Stimulated activated CD4-positive, alpha-beta T cell treated with anti-CD3 and anti-CD28 coated beads, Interleukin-2, amount 100 ng/mL, for 48 hours (primary cell): ENCODE measurements at regions not wholly inside any gene's neighbourhood (a gene's known extent, or its start where the extent isn't known, plus 50 kb on each side); places are given as distances from the start of the nearest gene placed in this dataset.
"Not testable (repeated sequence)": the region's sequence is repeated elsewhere in the genome, so short reads cannot be mapped to it uniquely, and the experiment has no call there.

Experiments
- DNase-seq, 2 donors: peaks; one replicate each; pipeline ENCODE4 v3.0.0-alpha.2; 2020

DNA sequence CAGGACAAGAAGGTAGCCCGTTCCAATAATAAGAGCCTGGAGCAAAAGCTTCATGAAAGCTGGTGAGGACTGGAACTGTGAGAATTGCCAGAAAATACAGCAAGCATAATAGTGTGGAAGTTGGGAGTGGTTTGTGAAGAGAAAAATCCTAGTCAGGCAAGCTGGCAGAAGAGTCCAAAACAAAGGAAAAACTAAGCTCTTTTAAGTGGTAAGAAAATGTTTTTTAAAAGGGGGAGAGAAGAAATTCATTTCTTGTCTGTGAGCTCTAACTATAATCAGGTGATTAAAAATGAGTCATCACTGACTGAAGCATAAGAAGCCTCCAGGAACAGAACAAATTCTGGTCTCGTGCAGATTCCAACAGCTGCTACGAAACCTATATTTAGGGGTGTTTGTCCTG lies 102.6 kb downstream of the CAAP1 start:
- no peak for DNase-seq

GRCh38 chr9:26786564-26786963 lies 106.0 kb downstream of the CAAP1 start:
- DNase-seq, result no peak

- DNase-seq, result no peak
Observed at GRCh38 chr9:26782899-26783298, 109.7 kb downstream of the CAAP1 start.

DNA sequence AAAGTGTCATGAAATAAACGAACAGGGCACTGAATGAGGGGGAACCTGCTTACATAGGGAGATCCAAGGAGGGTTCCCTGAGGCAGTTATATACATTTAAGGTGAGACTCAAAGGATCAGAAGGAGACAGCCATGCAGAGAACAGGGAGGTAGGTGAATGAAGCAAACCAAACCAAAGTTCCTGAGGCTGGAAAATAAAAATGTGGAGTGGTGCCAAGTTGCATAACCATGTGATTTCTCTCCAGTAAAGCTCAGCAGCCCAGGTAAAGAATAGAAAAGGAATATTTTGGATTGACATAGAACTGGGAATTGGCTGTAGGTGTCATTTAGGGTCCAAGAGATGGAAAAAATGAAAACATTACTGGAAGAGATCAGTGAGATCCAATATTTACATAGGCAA lies 110.7 kb downstream of the CAAP1 start:
- no peak for DNase-seq

GRCh38 chr9:26780307-26780706 lies 112.3 kb downstream of the CAAP1 start:
- DNase-seq, result not testable (repeated sequence)

DNA sequence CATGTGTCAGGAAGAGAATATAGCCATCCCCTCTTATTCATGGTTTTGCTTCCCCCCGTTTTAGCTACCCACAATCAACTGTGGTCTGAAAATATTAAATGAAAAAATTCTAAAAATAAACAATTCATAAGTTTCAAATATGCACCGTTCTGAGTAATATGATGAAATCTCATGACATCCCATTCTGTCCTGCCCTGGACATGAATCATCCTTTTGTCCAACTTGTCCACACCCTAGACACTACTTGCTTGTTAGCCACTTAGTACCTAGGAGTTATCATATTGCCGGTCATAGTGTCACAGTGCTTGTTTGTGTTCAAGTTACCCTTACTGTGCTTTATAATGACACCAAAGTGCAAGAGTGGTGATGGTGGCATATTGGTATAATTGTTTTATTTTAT lies 113.5 kb downstream of the CAAP1 start:
- DNase-seq, result no peak

GRCh38 chr9:26775391-26775790 lies 117.2 kb downstream of the CAAP1 start:
- DNase-seq, result no peak

DNA sequence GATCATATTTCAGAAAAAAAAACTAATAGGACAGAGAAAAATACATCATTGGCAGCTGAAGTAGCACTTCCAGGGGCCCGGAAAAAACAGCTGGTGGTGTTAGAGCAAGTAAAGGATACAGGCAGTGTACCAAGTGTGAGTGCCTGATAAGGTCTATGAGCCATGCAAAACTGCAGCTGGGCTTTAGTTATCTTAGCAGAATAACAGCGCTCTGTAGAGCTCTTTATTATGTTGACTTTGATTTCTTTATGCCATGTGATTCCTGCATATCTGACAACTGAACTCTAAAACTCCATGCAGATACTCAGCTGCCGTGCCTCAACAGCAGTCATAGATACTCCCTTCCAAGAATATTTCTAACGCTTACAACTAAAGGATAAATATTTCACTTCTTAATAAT lies 119.5 kb downstream of the CAAP1 start:
- DNase-seq, result no peak

DNA sequence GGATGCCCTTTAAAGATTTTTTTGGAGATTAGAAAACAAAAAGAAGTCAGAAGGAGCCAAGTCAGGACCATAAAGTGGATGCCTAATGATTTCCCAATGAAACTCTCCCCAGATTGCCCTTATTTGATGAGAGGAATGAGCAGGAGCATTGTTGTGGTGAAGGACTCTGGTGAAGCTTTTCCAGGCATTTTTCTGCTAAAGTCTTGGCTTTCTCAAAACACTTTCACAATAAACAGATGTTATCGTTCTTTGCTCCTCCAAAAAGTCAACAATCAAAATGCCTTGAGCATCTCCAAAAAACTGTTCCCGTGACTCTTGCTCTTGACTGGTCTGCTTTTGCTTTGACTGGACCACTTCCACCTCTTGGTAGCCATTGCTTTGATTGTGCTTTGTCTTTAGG lies 121.8 kb downstream of the CAAP1 start:
- DNase-seq, result no peak

DNA sequence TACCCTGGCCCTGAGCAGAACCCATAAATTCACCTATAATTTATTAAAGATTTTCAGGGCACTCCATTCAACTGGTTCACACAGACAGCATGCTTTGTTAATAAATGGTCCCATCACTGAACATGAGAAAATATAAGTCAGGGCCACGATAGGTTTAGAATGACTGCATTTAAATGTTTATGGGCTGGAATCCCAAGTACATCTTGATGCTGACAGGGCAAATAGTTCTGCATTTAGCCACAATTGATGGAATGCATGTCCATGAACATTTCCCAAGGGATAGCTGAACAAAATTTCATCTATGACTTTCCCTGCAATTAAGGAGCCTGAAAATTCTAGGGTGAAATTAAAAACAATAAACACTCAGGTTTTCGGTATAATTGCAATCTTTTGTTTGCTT lies 124.5 kb downstream of the CAAP1 start:
- DNase-seq, result no peak

DNA sequence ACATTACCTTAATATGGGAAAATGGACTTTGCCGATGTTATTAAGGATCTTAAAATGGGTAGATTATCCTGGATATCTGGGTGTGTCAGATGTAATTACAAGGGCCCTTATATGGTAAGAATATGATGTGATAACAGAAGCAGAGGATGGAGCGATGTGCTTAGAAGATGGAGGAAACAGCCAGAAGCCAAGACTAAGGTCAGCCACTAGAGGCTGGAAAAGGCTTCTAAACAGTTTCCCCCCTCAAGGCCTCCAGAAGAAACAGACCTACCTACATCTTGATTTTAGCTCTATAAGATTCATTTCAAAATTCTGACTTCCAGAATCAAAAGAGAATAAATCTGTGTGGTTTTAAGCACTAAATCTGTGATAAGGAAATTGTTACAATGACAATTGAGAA lies 131.9 kb downstream of the CAAP1 start:
- DNase-seq, result no peak

DNA sequence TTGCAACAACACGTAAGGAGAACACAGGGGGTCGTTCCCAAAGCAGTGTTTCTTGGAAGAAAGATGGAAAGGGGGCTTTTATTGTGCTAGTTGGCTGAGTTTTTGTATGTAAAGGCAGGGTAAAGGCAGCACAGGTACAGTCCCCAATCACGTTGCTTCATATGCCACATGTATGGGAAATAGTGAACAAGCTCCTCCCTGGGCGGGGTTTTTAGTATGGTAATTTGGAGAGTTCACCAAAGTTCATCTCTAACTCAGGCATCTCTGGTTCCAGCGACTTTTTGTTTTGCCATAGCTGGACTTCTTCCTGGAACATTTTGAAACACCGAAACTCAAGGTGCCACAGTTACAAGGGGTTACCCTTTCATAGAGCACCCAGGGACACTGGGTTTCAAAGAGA lies 133.9 kb downstream of the CAAP1 start:
- DNase-seq, result no peak

GRCh38 chr9:26756881-26757280 lies 135.7 kb downstream of the CAAP1 start:
- DNase-seq, result no peak

GRCh38 chr9:26755476-26755875 lies 137.1 kb downstream of the CAAP1 start:
- DNase-seq, result no peak

GRCh38 chr9:26754509-26755164 lies 138.0 kb downstream of the CAAP1 start:
- no peak for DNase-seq

GRCh38 chr9:26753971-26754370 lies 138.6 kb downstream of the CAAP1 start:
- DNase-seq, result no peak

- DNase-seq, result no peak
Observed at GRCh38 chr9:26750162-26750561, 142.4 kb downstream of the CAAP1 start.

GRCh38 chr9:26748449-26749058 lies 144.0 kb downstream of the CAAP1 start:
- no peak for DNase-seq

GRCh38 chr9:26747611-26748010 lies 145.0 kb downstream of the CAAP1 start:
- DNase-seq, result no peak

- no peak for DNase-seq
Observed at GRCh38 chr9:26746357-26747072, 146.1 kb downstream of the CAAP1 start.

DNA sequence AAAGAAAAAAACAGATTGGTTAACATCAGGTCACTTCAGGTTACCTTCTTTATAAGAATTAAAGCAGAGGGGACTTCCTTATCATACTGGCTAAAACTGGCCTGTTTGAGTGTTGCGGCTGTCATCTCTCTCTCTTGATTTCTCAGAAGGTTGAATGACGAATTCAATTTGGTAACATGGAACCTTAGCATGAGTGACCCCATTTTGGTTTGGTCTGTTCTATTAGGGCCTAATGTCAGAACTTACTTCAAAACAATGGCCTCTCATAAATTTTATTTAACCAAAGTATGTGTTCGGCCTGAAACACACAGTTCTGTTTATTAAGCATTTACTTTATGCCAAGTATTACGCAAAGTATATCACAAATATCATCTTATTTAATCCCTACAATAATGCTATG lies 147.5 kb downstream of the CAAP1 start:
- DNase-seq, result no peak

DNA sequence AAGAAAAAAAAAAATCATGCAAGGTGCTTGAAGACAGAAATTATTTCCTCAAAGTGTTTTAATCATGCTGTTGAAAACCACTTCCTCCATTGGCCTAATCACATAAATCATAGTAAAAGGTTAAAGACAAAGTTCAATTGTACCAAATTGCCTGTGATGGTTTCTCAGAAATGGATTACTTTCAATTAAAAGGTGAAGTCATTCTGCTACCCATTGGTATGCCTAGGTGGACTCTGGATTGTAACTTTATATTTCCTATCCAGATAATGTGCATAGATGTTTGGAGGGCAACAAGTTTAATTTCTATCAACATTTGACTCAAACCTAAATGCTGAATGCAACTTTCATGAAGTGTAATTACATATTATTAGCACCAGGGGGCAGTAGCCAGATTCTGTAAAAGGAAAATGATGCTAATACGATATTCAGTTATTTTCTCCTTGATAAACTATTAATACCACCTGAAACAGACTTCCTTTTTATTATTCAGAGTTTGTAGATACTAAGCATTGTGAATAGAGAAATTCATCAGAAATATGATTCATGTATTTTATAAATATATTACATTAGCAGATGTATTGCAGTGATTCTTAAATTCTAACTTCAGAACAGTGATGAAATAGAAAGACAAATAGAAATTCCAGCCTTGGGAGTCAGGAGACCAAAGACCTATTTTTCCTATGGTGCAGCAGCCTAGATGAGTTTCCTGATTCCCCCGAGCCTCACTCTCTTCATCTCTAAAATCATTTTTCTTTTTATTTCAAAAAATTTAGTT lies 148.2 kb downstream of the CAAP1 start:
- DNase-seq, result no peak

DNA sequence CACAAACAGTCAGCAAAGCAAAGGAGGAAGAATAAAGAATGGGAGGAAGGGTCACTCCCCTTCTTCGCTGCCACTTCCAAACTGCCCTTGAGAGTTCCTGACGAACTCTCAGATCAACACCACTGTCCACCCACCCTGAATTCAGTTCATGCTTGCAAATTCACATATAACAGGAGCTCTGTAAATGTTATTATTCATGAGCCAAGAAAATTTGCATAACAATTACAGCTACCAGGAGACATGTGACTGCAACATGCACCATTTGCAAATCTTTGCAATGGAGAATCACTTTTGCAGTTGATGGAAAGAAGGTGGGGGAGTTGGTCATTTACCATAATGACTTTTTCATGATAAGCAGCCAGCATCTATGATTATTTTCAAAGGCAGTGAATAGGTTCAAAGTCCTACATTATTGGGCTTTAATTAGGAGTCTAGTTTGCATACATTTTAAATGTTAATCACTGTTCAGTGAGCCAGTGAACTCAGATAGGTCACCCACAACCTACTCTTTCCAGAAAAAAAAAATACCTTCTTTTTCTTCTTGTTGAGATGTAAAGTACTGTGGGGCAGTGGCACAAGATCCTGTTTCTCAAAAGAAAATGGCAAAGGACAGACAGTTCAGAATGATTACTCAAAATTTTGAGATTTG lies 149.7 kb downstream of the CAAP1 start:
- no peak for DNase-seq
